ENCODE measurements at regions not wholly inside any gene's neighbourhood (a gene's known extent, or its start where the extent isn't known, plus 50 kb on each side); places are given as distances from the start of the nearest gene placed in this dataset.

- DNase-seq = no peak
These were observed 252.7 kb upstream of the POU3F2 start for GRCh38 chr6:98581705-98582104.

DNA sequence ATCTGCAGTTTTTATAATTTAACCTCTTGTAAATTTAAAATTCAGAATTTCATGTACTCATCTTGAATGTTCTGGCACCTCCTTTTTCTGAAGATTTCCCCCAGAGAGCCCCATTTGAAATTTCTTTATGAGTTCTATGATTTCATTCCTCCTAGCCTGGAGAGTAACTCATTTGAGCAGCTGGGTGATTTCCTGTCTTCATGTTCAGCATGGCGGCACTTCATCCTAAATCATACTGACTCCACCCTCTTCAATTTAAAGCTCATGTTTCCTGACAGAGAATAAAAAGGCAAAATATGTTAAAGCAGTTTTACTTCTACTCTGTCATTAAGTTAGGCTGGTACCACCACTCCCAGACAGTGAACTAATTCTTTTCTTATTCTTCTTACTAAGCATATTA lies 250.9 kb upstream of the POU3F2 start:
- no peak for DNase-seq

DNA sequence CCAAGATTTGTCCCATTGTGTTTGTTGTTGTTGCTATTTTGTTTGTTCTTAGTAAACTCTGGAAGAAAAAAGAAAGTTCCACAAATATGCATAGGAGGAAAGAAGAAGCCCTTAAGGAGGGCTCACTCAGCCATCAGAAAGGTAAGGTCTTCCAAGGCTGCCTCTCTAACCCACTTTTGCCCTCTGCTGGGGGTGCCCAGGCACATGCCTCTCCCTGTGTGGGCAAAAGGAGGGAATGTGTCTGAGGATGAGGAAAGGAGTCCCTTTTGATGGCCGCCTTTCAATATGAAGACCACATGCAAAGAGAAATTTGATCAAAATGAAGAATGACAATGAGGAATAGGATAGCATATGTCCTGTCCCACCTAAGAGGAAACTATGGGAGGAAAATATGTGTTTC lies 248.2 kb upstream of the POU3F2 start:
- no peak for DNase-seq

- no peak for DNase-seq
These were observed 246.8 kb upstream of the POU3F2 start for GRCh38 chr6:98587555-98587954.

DNA sequence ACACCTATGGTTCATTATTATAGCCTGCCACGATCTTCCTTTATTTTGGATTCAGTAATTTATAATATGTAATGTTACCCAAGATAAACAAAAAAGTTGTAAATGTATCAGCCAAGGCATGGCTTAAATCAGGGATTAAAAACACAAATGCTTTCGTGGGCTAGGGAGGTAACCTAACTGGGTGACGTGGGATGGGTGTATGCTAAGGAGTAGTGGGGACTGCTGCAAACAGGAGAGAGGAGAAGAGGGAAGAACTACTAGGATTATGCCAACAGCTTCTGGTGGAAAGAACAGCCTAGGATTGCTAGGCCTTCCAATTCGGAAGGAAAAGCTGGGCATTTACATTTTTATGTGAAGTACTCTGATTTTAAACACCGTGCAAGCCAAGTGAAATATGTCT lies 244.8 kb upstream of the POU3F2 start:
- DNase-seq = no peak

GRCh38 chr6:98590136-98590681 lies 244.2 kb upstream of the POU3F2 start:
- no peak for DNase-seq

GRCh38 chr6:98590997-98591396 lies 243.4 kb upstream of the POU3F2 start:
- peak; percentile 50 for DNase-seq

- no peak for DNase-seq
These were observed 240.7 kb upstream of the POU3F2 start for GRCh38 chr6:98593676-98594075.

GRCh38 chr6:98601716-98602115 lies 232.7 kb upstream of the POU3F2 start:
- DNase-seq = no peak

DNA sequence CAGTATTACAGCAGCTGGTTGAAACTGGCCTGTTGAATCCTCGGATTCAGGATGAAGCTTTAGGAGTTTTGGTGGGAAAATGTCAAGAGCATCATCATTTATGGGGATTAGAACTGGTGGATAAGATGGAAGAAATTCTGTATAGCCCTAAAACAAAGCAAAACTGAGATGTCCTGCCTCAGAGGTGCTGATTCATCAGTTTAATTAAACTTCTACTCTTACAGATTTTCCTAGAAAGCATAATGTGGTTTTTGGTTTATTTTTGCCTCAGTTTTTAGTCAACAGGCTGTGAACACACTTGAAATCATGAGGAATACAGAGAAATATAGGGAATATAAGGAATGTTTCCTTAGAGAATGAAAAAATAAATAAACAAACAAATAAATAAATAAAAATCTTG lies 228.7 kb upstream of the POU3F2 start:
- no peak for DNase-seq

DNA sequence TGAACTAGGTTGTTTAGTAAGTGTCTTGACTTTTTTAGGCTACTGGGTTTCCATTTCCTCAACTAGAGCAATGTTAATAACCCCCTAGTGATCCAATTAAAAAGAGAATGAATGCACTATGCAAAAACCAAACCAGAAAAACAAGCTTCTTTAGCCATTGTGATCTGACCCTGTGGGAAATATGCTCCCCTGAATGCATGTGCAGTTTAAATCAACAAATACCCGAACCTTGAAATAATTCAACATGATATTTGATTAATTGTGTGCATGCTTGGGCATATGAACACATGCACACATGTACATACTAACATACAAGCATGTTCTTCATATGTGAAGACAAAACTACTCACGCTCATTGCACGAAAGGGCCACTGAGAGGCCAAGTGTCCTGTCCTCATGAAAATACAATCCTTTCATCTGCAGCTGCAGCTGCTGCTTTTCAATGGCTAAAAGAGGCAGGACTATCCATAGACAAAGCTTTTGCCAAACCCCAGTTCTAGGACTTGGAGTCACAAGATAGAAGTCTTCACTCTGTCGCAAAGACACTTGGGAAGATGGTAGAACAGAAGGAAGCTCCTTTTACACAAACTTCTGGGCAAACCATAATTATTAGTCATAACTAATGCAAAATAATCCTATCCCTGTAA lies 207.1 kb upstream of the POU3F2 start:
- DNase-seq = no peak

GRCh38 chr6:98633886-98634285 lies 200.5 kb upstream of the POU3F2 start:
- DNase-seq = no peak

GRCh38 chr6:98634569-98634968 lies 199.8 kb upstream of the POU3F2 start:
- DNase-seq = no peak

GRCh38 chr6:98635191-98635590 lies 199.2 kb upstream of the POU3F2 start:
- no peak for DNase-seq

DNA sequence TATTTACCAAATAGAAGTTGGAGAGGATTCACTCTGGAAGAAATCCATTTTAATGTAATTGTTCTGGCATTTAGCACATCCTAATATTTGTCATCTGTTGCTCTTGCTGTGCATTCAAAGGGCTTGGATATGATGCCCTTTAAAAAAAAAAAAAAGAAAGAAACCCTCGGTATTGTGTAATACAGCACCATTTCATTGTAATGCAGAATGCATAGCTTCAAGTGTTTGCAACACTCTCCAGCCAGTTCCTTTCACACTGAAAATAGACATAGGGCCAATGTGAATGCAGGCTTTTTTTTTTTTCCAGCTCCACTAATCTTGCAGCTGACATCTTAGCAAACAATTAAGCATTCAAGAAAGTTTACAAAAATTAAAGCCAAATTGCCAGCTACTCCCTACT lies 197.4 kb upstream of the POU3F2 start:
- DNase-seq = no peak

GRCh38 chr6:98639089-98639635 lies 195.2 kb upstream of the POU3F2 start:
- DNase-seq = no peak

GRCh38 chr6:98640366-98640765 lies 194.0 kb upstream of the POU3F2 start:
- no peak for DNase-seq

DNA sequence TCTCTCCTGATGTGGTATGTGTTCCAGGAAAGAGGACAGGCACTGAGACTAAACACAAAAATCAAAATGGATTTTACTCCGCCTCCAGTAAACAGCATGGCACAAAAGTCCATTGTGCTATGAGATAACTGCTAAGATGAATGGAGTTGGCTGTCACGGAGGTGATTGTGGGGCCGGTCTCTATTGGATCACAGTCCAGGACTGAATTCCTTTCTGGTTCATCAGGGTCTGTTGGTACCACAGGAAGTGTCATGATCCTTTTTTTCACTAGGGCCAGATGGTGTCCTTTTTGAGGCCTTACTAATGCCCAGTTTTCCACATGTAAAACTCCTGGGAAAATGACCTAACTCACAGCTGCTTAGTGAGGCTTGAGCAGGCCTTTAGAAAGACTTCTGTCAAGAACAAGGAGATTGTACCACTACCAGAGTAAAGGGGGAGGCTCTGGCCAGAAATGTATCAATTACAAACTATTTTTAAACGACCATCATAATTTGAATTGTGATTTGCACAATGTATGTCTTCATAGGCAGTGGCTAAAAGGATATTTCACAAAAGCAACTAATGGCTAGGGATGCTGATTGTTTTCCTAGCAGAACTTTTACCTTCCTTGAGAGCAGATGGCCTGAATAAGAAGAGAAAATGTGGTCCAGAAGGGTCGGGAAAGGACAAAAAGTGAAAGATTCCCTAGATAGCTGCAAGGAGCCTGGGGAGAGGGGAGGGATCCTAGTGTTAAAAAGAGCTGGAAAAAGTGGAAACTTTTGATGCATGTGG lies 192.2 kb upstream of the POU3F2 start:
- no peak for DNase-seq

DNA sequence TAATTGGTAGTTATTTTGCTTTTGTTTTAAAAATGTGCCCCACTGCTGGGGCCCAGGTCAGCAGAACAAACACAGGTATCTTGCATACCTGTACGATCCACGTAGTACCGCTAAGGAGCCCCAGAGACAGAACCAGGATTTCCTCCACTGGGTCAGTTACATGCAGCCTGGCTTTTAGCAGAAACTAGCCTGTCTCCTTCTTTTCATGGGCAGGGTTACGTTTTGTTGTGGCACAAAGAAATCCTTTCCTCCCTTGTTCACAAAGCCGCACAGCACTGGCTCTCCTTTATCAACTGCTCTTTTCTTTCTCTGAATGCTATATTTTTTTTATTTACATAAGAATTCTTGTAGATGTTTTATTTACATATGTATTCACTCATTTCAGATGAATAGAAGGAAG lies 190.3 kb upstream of the POU3F2 start:
- DNase-seq = no peak

DNA sequence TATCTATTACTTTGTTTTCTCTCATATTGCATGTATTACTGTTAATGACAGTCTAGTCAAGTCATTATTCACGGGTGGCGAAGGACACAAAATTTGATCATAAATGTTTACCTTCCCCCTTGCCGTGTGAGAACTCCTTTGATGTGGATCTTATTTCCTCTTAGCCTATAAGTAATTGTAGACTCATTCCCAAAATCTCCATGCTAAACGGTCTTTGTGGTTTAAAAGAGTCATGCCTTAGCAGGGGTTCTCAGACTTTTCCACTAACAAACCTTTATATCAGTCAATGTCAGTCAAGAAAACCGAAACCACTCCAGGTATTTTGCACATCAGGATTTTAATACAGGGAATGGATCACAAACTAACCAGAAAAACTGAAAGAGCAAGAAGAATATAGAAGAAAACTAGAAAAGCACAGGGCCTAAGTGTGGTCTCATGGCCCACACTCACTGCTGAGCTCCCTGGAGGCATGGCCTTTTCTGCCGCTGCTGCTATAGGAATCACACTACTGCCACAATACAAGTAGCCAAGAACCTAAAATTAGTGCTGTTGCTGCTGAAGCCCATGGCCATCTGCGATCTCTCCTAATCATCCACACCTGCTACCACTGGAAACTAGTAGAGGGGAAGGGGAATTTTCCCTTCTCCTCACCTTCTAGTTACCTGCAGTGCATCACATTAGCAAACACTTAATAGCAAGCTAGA lies 186.0 kb upstream of the POU3F2 start:
- DNase-seq = no peak

DNA sequence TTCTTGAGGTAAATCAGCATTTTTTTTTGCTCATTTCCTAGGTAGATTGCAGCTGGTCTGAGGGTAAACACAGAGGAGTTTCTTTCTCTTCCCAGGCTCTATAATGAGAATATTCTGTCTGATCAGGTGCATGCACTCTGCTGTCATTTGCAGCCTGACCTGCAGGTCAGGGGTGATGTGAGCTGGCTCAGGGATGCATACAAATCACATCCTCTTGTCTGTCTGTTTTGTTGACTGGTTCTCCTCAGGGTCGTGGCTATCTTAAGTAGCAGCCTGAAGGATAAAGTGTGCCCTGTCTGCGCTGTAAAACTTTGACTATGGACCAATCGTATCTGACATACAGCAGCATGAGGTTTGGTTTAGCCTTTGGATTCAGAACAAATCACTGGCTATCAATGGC lies 183.4 kb upstream of the POU3F2 start:
- DNase-seq = no peak

DNA sequence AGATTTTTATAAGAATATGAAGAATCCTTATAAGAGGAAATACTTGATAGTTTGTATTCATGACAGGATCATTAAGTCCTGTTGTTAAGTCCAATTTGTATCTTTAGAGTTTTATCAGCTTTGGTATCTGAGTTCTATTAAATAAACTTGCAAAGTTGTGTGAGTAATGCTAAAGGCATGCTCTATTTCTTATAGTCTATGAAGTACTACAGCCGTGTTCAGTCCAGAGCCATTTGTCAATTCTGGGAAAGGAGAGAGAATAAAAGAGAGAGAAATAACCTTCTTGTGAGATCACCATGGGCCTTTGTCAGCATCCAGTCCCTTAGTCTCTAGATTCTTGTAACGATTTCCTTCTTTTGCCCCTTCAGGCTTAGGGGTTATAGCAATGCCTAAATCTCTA lies 181.2 kb upstream of the POU3F2 start:
- DNase-seq = no peak

GRCh38 chr6:98657764-98658163 lies 176.6 kb upstream of the POU3F2 start:
- no peak for DNase-seq

GRCh38 chr6:98669371-98669770 lies 165.0 kb upstream of the POU3F2 start:
- DNase-seq = no peak
